HCT116 (cell line): ENCODE measurements at regions not wholly inside any gene's neighbourhood (a gene's known extent, or its start where the extent isn't known, plus 50 kb on each side); places are given as distances from the start of the nearest gene placed in this dataset.

ENCODE experiments used
- ATAC-seq: fragments of 200-7000 bp; cut with Tn5 transposase; 2 replicates; pipeline ENCODE4 v1.9.1; 2020; ENCODE audit warnings: mild to moderate bottlenecking, moderate library complexity
- BruUV-seq: library from RNA; stranded (reverse); fragments of 400-500 nt; replicated peaks from 2 replicates; lab custom pipeline; 2021; lab: Mats Ljungman, UMichigan
- CTCF ChIA-PET: fragments of 300-600 bp; sonication (Branson Sonifier 250); formaldehyde crosslinking; loops from one replicate; lab custom pipeline; 2021; ENCODE audit warnings: antibody characterized with exemption; lab: Charles Lee
- POLR2A ChIA-PET: fragments of 300-600, 350-600 bp; sonication (Branson Sonifier 250); formaldehyde crosslinking; loops from one replicate; lab custom pipeline; 2021; ENCODE audit warnings: antibody characterized with exemption; lab: Charles Lee
- RAD21 ChIA-PET, 2 experiments: fragments of 300-600 bp; sonication (Branson Sonifier 250); formaldehyde crosslinking; loops; one replicate each; lab custom pipeline; 2023; ENCODE audit warnings: low total read pairs in 2 of 2; ENCODE audit not compliant: uncharacterized antibody in 2 of 2, unreplicated experiment in 2 of 2, low non-redundant PET in 1 of 2; lab: Charles Lee
- DNase-seq: peaks from one replicate; pipeline ENCODE4 v3.0.0-alpha.2; 2010; ENCODE audit warnings: low read depth, low spot score
- H2AFZ ChIP-seq: fragments of 200-600 bp; shearing (Covaris generic), sonication (generic); 2 replicates; pipeline ENCODE4 v1.6.1; 2017; ENCODE audit warnings: low read depth, mixed run types, mixed read lengths, antibody characterized with exemption, low read length; ENCODE audit not compliant: poor library complexity, severe bottlenecking
- H3K27ac ChIP-seq: 2 replicates; pipeline ENCODE4 v1.5.1; 2012; ENCODE audit warnings: low read depth, low read length
- H3K27me3 ChIP-seq: fragments of 200-600 bp; sonication (generic); 2 replicates; pipeline ENCODE4 v1.6.1; 2016; ENCODE audit warnings: mixed run types, low read length, mixed read lengths; ENCODE audit not compliant: insufficient read depth
- H3K36me3 ChIP-seq, 2 experiments: fragments of 200-500 bp in 1 of 2; fragments of 200-600 bp in 1 of 2; sonication (Bioruptor generic) in 1 of 2; sonication (generic) in 1 of 2; 2 replicates each; pipeline versions ENCODE4 v1.5.1 to v1.6.1; 2014 to 2016; ENCODE audit warnings: low read length in 2 of 2, inconsistent platforms in 1 of 2, mixed read lengths in 1 of 2, mixed run types in 1 of 2; ENCODE audit not compliant: insufficient read depth in 2 of 2, control insufficient read depth in 1 of 2
- H3K4me1 ChIP-seq, 2 experiments: fragments of 200-600 bp in 1 of 2; sonication (generic) in 1 of 2; 2 replicates each; pipeline versions ENCODE4 v1.5.1 to v1.6.1; 2012 to 2017; ENCODE audit warnings: low read length in 2 of 2, inconsistent platforms in 1 of 2, mild to moderate bottlenecking in 1 of 2, mixed read lengths in 1 of 2, mixed run types in 1 of 2, moderate library complexity in 1 of 2; ENCODE audit not compliant: insufficient read depth in 2 of 2, control insufficient read depth in 1 of 2
- H3K4me2 ChIP-seq: fragments of 200-600 bp; sonication (generic); 2 replicates; pipeline ENCODE4 v1.6.1; 2017; ENCODE audit warnings: mixed run types, low read length, mixed read lengths
- H3K4me3 ChIP-seq, 2 experiments: fragments of 200-600 bp in 1 of 2; sonication (generic) in 1 of 2; replicated peaks in 1 of 2; 2 replicates each; pipeline ENCODE4 v1.5.1; 2011 to 2016; ENCODE audit warnings: low read length in 2 of 2, control low read depth in 1 of 2, low read depth in 1 of 2, mild to moderate bottlenecking in 1 of 2, mixed read lengths in 1 of 2, mixed run types in 1 of 2
- H3K79me2 ChIP-seq: fragments of 200-600 bp; sonication (generic); 2 replicates; pipeline ENCODE4 v1.6.1; 2017; ENCODE audit warnings: mild to moderate bottlenecking, mixed run types, low read length, moderate library complexity, mixed read lengths; ENCODE audit not compliant: insufficient read depth
- H3K9ac ChIP-seq: fragments of 200-600 bp; sonication (generic); 2 replicates; pipeline ENCODE4 v1.6.1; 2016; ENCODE audit warnings: low read length, mixed read lengths
- H3K9me2 ChIP-seq: fragments of 200-600 bp; sonication (generic), shearing (Covaris generic); 2 replicates; pipeline ENCODE4 v1.6.1; 2017; ENCODE audit warnings: mixed run types, mild to moderate bottlenecking, moderate library complexity; ENCODE audit not compliant: insufficient read depth
- H3K9me3 ChIP-seq, 2 experiments: fragments of 200-500 bp in 1 of 2; fragments of 200-600 bp in 1 of 2; sonication (Bioruptor generic) in 1 of 2; sonication (generic) in 1 of 2; 2 replicates each; pipeline ENCODE4 v1.6.1; 2014 to 2017; ENCODE audit warnings: low read length in 2 of 2, mixed read lengths in 2 of 2, inconsistent platforms in 1 of 2, low read depth in 1 of 2, mild to moderate bottlenecking in 1 of 2, mixed run types in 1 of 2, moderate library complexity in 1 of 2; ENCODE audit not compliant: control insufficient read depth in 1 of 2, insufficient read depth in 1 of 2
- H4K20me1 ChIP-seq: fragments of 200-600 bp; sonication (generic), shearing (Covaris generic); 2 replicates; pipeline ENCODE4 v1.6.1; 2017; ENCODE audit warnings: mixed run types, mild to moderate bottlenecking, moderate library complexity; ENCODE audit not compliant: insufficient read depth
- CBX3 ChIP-seq: IDR thresholded peaks from 2 replicates; pipeline ENCODE4 v1.6.1; 2012; ENCODE audit warnings: low read depth
- CEBPB ChIP-seq: IDR thresholded peaks from 2 replicates; pipeline ENCODE4 v1.6.1; 2012; ENCODE audit warnings: low read depth
- EGR1 ChIP-seq: IDR thresholded peaks from 2 replicates; pipeline ENCODE4 v1.6.1; 2012; ENCODE audit warnings: low read depth
- ELF1 ChIP-seq: IDR thresholded peaks from 2 replicates; pipeline ENCODE4 v1.6.1; 2012; ENCODE audit warnings: low read depth, borderline replicate concordance
- EZH2 ChIP-seq: fragments of 200-600 bp; sonication (generic); IDR thresholded peaks from 2 replicates; pipeline ENCODE4 v1.6.1; 2017; ENCODE audit warnings: antibody characterized with exemption, mixed run types
- EZH2phosphoT487 ChIP-seq: fragments of 200-600 bp; IDR thresholded peaks from 2 replicates; pipeline ENCODE4 v1.6.1; 2018; ENCODE audit warnings: antibody characterized with exemption, borderline replicate concordance
- FOSL1 ChIP-seq: IDR thresholded peaks from 2 replicates; pipeline ENCODE4 v1.6.1; 2012; ENCODE audit warnings: low read depth
- POLR2AphosphoS5 ChIP-seq: IDR thresholded peaks from 2 replicates; pipeline ENCODE4 v1.6.1; 2011; ENCODE audit warnings: mild to moderate bottlenecking, low read depth, low read length, moderate library complexity
- RAD21 ChIP-seq: IDR thresholded peaks from 2 replicates; pipeline ENCODE4 v1.6.1; 2012; ENCODE audit warnings: low read depth, mild to moderate bottlenecking
- SP1 ChIP-seq: IDR thresholded peaks from 2 replicates; pipeline ENCODE4 v1.6.1; 2012; ENCODE audit warnings: low read depth
- SRF ChIP-seq: IDR thresholded peaks from 2 replicates; pipeline ENCODE4 v1.6.1; 2012; ENCODE audit warnings: low read depth
- TCF7L2 ChIP-seq: IDR thresholded peaks from 2 replicates; pipeline ENCODE4 v1.7.0; 2011; ENCODE audit warnings: borderline replicate concordance, inconsistent platforms; ENCODE audit not compliant: insufficient read depth, insufficient read length; ENCODE audit errors: extremely low read depth
- ZFX ChIP-seq: fragments of 450-650 bp; IDR thresholded peaks from 2 replicates; pipeline ENCODE4 v1.6.1; 2017
- intact Hi-C: fragments of 100-400 bp; cut with micrococcal nuclease; formaldehyde crosslinking; loops from 2 replicates; pipeline ENCODE4 v1.10.0; 2022
- TF ChIP-seq, protein P1 (sequence below): IDR thresholded peaks from 2 replicates; pipeline ENCODE4 v1.6.1; 2012
- TF ChIP-seq, protein P2 (sequence below): IDR thresholded peaks from 2 replicates; pipeline ENCODE4 v1.6.1; 2012; ENCODE audit warnings: low read depth
- TF ChIP-seq, protein P3 (sequence below), 3 experiments: fragments of 200-600 bp in 1 of 3; sonication (generic) in 1 of 3; IDR thresholded peaks in 2 of 3; conservative IDR thresholded peaks in 1 of 3; 2 replicates each; pipeline ENCODE4 v1.5.1; 2012 to 2017; ENCODE audit warnings: low read depth in 2 of 3, low read length in 2 of 3, antibody characterized with exemption in 1 of 3, borderline replicate concordance in 1 of 3, control low read depth in 1 of 3, mild to moderate bottlenecking in 1 of 3, mixed read lengths in 1 of 3, mixed run types in 1 of 3, moderate library complexity in 1 of 3; ENCODE audit not compliant: insufficient read depth in 1 of 3

DNA sequence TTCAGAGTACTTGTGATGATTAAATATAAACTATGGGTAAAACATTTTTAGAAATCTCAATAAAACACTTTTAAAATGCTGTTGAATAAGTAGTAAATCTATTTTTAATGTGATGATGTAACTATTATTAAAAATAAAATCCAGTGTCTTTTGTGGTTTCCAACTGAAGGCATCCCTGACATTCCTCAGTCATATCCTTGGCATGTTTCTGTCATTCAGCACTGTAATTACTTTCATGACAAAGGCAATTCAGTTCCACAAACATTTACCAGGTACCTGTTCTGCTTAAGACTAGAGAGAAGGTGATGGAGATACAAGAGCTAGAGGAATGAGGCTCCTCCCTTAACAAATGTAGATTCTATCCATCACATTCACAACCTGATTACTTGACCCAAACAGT lies 518.7 kb upstream of the MAP3K7 start:
- no peak overlapping the region for H3K27ac ChIP-seq
- no peaks in the 10 kb centered on the region for H3K36me3 ChIP-seq
- H3K9me2 ChIP-seq: no peaks in the 10 kb centered on the region
- DNase-seq (no peak), ATAC-seq (no peak)
- H4K20me1 ChIP-seq: no peaks in the 10 kb centered on the region
- CTCF ChIA-PET: no interaction called here
- no peak overlapping the region for H3K9ac ChIP-seq
- H3K4me2 ChIP-seq: no peak overlapping the region
- RAD21 ChIA-PET: no interaction called here
- no peak overlapping the region for H2AFZ ChIP-seq
- no peaks in the 10 kb centered on the region for H3K27me3 ChIP-seq
- POLR2A ChIA-PET: no interaction called here
- no TSS peak for BruUV-seq
- intact Hi-C loops: no loop called here
- TF ChIP-seq, protein P1, sequence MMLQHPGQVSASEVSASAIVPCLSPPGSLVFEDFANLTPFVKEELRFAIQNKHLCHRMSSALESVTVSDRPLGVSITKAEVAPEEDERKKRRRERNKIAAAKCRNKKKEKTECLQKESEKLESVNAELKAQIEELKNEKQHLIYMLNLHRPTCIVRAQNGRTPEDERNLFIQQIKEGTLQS: no peak
- TF ChIP-seq RAD21: no peak
- no peak for TF ChIP-seq ELF1
- TF ChIP-seq EZH2phosphoT487: no peak
- no peak for TF ChIP-seq SP1
- TF ChIP-seq CBX3: no peak
- TF ChIP-seq, all 23 proteins: peak for 0
- Histone ChIP-seq H3K4me3 (no peak overlapping the region), H3K4me1 (no peaks in the 10 kb centered on the region), H3K79me2 (no peaks in the 10 kb centered on the region), H3K9me3 (no peaks in the 10 kb centered on the region)

DNA sequence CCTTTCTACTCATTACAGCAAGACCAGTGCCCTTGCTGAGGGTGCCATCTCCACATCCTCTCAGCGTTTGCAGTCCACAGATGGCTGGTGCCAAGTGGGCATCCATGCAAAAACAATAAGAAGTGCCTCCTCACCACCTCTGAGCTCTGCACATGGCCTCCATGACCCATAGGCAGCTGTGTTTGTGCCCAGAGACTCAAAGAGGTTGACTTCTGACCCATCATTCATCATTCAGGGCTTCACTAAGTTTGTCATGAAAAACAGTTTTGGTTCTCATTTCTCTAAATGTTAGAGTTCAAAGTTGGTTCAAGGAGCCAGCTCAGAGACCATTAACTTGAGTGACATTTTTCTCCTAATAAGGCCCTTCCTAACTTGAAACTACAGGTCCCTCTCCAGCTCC lies 512.6 kb upstream of the MAP3K7 start:
- Histone ChIP-seq H2AFZ (no peak overlapping the region), H3K9me2 (no peaks in the 10 kb centered on the region), H3K27me3 (no peaks in the 10 kb centered on the region), H4K20me1 (no peaks in the 10 kb centered on the region), H3K9me3 (peaks cover 4 to 5% of the 10 kb centered on the region in 2 experiments; a peak in 2 of 4 replicates), H3K36me3 (no peaks in the 10 kb centered on the region), H3K9ac (no peak overlapping the region), H3K4me1 (no peaks in the 10 kb centered on the region), H3K4me3 (no peak overlapping the region), H3K4me2 (no peak overlapping the region), H3K79me2 (no peaks in the 10 kb centered on the region), H3K27ac (no peak overlapping the region)
- intact Hi-C loops: no loop called here
- ChIA-PET POLR2A (no interaction called here), RAD21 (no interaction called here), CTCF (no interaction called here)
- no TSS peak for BruUV-seq
- no peak for ATAC-seq
- no peak for TF ChIP-seq ZFX
- TF ChIP-seq CEBPB: no peak
- no peak for TF ChIP-seq EZH2
- TF ChIP-seq, protein P2, sequence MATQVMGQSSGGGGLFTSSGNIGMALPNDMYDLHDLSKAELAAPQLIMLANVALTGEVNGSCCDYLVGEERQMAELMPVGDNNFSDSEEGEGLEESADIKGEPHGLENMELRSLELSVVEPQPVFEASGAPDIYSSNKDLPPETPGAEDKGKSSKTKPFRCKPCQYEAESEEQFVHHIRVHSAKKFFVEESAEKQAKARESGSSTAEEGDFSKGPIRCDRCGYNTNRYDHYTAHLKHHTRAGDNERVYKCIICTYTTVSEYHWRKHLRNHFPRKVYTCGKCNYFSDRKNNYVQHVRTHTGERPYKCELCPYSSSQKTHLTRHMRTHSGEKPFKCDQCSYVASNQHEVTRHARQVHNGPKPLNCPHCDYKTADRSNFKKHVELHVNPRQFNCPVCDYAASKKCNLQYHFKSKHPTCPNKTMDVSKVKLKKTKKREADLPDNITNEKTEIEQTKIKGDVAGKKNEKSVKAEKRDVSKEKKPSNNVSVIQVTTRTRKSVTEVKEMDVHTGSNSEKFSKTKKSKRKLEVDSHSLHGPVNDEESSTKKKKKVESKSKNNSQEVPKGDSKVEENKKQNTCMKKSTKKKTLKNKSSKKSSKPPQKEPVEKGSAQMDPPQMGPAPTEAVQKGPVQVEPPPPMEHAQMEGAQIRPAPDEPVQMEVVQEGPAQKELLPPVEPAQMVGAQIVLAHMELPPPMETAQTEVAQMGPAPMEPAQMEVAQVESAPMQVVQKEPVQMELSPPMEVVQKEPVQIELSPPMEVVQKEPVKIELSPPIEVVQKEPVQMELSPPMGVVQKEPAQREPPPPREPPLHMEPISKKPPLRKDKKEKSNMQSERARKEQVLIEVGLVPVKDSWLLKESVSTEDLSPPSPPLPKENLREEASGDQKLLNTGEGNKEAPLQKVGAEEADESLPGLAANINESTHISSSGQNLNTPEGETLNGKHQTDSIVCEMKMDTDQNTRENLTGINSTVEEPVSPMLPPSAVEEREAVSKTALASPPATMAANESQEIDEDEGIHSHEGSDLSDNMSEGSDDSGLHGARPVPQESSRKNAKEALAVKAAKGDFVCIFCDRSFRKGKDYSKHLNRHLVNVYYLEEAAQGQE: no peak
- TF ChIP-seq FOSL1: no peak
- no peak for TF ChIP-seq TCF7L2
- TF ChIP-seq, protein P3, sequence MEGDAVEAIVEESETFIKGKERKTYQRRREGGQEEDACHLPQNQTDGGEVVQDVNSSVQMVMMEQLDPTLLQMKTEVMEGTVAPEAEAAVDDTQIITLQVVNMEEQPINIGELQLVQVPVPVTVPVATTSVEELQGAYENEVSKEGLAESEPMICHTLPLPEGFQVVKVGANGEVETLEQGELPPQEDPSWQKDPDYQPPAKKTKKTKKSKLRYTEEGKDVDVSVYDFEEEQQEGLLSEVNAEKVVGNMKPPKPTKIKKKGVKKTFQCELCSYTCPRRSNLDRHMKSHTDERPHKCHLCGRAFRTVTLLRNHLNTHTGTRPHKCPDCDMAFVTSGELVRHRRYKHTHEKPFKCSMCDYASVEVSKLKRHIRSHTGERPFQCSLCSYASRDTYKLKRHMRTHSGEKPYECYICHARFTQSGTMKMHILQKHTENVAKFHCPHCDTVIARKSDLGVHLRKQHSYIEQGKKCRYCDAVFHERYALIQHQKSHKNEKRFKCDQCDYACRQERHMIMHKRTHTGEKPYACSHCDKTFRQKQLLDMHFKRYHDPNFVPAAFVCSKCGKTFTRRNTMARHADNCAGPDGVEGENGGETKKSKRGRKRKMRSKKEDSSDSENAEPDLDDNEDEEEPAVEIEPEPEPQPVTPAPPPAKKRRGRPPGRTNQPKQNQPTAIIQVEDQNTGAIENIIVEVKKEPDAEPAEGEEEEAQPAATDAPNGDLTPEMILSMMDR (IDR thresholded peaks at IDR 0.05 in 2 of 3, conservative IDR thresholded peaks at IDR 0.05 in 1 of 3; ENCODE audit: borderline replicate concordance in 1 of 3, insufficient read depth in 1 of 3, low read depth in 2 of 3, low read length in 2 of 3): no peak
- TF ChIP-seq ELF1: no peak
- TF ChIP-seq SRF: no peak
- no peak for TF ChIP-seq EZH2phosphoT487
- no peak for TF ChIP-seq CBX3
- TF ChIP-seq POLR2AphosphoS5: no peak
- no peak for TF ChIP-seq EGR1
- DNase-seq: no peak
